Ammon's horn (tissue), 1 donor: ENCODE measurements at regions not wholly inside any gene's neighbourhood (a gene's known extent, or its start where the extent isn't known, plus 50 kb on each side); places are given as distances from the start of the nearest gene placed in this dataset.
"Not testable (repeated sequence)": the region's sequence is repeated elsewhere in the genome, so short reads cannot be mapped to it uniquely, and the experiment has no call there.

Source experiments
- DNase-seq: peaks from one replicate; pipeline ENCODE4 v3.0.0-alpha.2; 2016; ENCODE audit warnings: low spot score

- no peak for DNase-seq
These were observed 561.6 kb downstream of the ZBBX start for GRCh38 chr3:166818464-166818863.

GRCh38 chr3:166817269-166817668, 562.8 kb downstream of the ZBBX start:
- DNase-seq = not testable (repeated sequence)

- no peak for DNase-seq
These were observed 569.2 kb downstream of the ZBBX start for GRCh38 chr3:166810741-166811445.

GRCh38 chr3:166809520-166809919, 570.6 kb downstream of the ZBBX start:
- no peak for DNase-seq

- DNase-seq = no peak
These were observed 591.2 kb downstream of the ZBBX start for GRCh38 chr3:166788936-166789335.

- no peak for DNase-seq
These were observed 594.2 kb downstream of the ZBBX start for GRCh38 chr3:166785876-166786275.

- no peak for DNase-seq
These were observed 596.9 kb downstream of the ZBBX start for GRCh38 chr3:166783206-166783605.

- DNase-seq = no peak
These were observed 615.3 kb downstream of the ZBBX start for GRCh38 chr3:166764698-166765318.

GRCh38 chr3:166759736-166760513, 620.2 kb downstream of the ZBBX start:
- DNase-seq = no peak

- no peak for DNase-seq
These were observed 627.9 kb downstream of the ZBBX start for GRCh38 chr3:166752214-166752613.

- no peak for DNase-seq
These were observed 636.5 kb downstream of the ZBBX start for GRCh38 chr3:166743481-166744134.

GRCh38 chr3:166734734-166735133, 645.4 kb downstream of the ZBBX start:
- no peak for DNase-seq

GRCh38 chr3:166731701-166732100, 648.4 kb downstream of the ZBBX start:
- no peak for DNase-seq

GRCh38 chr3:166721466-166721865, 658.6 kb downstream of the ZBBX start:
- no peak for DNase-seq

GRCh38 chr3:166714206-166714605, 665.9 kb downstream of the ZBBX start:
- DNase-seq = no peak

GRCh38 chr3:166713787-166714186, 666.3 kb downstream of the ZBBX start:
- DNase-seq = no peak

GRCh38 chr3:166706094-166706493, 674.0 kb downstream of the ZBBX start:
- no peak for DNase-seq

- DNase-seq = no peak
These were observed 682.6 kb downstream of the ZBBX start for GRCh38 chr3:166697495-166697894.

GRCh38 chr3:166696103-166696502, 684.0 kb downstream of the ZBBX start:
- no peak for DNase-seq

GRCh38 chr3:166688665-166689064, 691.4 kb downstream of the ZBBX start:
- no peak for DNase-seq

- DNase-seq = no peak
These were observed 694.9 kb downstream of the ZBBX start for GRCh38 chr3:166685246-166685645.

- not testable (repeated sequence) for DNase-seq
These were observed 696.0 kb downstream of the ZBBX start for GRCh38 chr3:166684077-166684476.

- no peak for DNase-seq
These were observed 710.3 kb downstream of the ZBBX start for GRCh38 chr3:166669781-166670180.
